Pancreas (tissue), 10 donors: ENCODE measurements at regions not wholly inside any gene's neighbourhood (a gene's known extent, or its start where the extent isn't known, plus 50 kb on each side); places are given as distances from the start of the nearest gene placed in this dataset.

Experiments
- ATAC-seq, 4 donors: fragments of 200-7000 bp; cut with Tn5 transposase; one replicate each; pipeline versions ENCODE4 v1.8.0 to v1.9.1; 2020; ENCODE audit warnings: mild to moderate bottlenecking in 4 of 4, moderate library complexity in 4 of 4
- DNase-seq, 6 donors: peaks; one replicate each; pipeline ENCODE4 v3.0.0-alpha.2; 2020
- FAIRE-seq: peaks from 2 replicates; lab custom pipeline; 2012; peaks lifted over from hg19 to GRCh38; lab: Jason Lieb, UNC
- H3K27ac ChIP-seq, 4 donors: fragments of 200-600 bp; sonication (generic); 1 replicate in 3 of 4; 2 replicates in 1 of 4; pipeline versions ENCODE4 v1.5.0 to v1.8.0; 2020
- H3K27me3 ChIP-seq, 4 donors: fragments of 200-600 bp; one replicate each; pipeline ENCODE4 v1.8.0; 2021
- H3K36me3 ChIP-seq, 3 donors: fragments of 200-600 bp; sonication (generic) in 1 of 3; one replicate each; pipeline versions ENCODE4 v1.5.0 to v1.8.0; 2020 to 2021
- H3K4me1 ChIP-seq, 3 donors: fragments of 200-600 bp; one replicate each; pipeline ENCODE4 v1.8.0; 2021
- H3K4me3 ChIP-seq, 4 donors: fragments of 200-600 bp; sonication (generic) in 2 of 4; one replicate each; pipeline versions ENCODE4 v1.5.0 to v1.8.0; 2020 to 2021
- H3K9me3 ChIP-seq, 4 donors: fragments of 200-600 bp; one replicate each; pipeline ENCODE4 v1.8.0; 2021
- WGBS, 2 donors: extraction: QIAGEN DNeasy Blood & Tissue Kit; methylation state at CpG; one replicate each; pipeline ENCODE4 v1.1.7; 2013; 5-methylcytosine and 5-hydroxymethylcytosine counted together
- intact Hi-C, 3 donors: fragments of 100-400 bp; cut with DNase I; formaldehyde crosslinking; loops; one replicate each; pipeline versions ENCODE4 v1.11.1 to v1.14.2; 2022
- TF ChIP-seq, protein P1 (sequence below), 4 donors: fragments of 200-600 bp; sonication (generic) in 3 of 4; IDR thresholded peaks; one replicate each; pipeline versions ENCODE4 v1.5.0 to v1.8.0; 2021; ENCODE audit warnings: antibody characterized with exemption in 4 of 4
- donor health status: healthy with polysubstance abuse.
- donor health status: DM: no; HTN: no; CAD: no; lungs with moderate emphysema.
- donor health status: DM: no; HTN: no; CAD: no.
- donor health status: control.
- donor health status: control.
- donor health status: Bipolar disorder and iron deficiency.
- donor health status: DM: yes; HTN: yes; CAD: no.
- donor health status: DM: no; HTN: no; CAD: no.
- donor health status: DM: no; HTN: no; CAD: no.
- donor health status: DM: yes; HTN: yes; CAD: no.

GRCh38 chr11:112786196-112786595, 175.0 kb upstream of the NCAM1 start:
- FAIRE-seq (no peak), DNase-seq (no peak), ATAC-seq (no peak)
- Histone ChIP-seq H3K9me3 (no peaks in the 10 kb centered on the region), H3K4me3 (no peak overlapping the region), H3K27me3 (no peaks in the 10 kb centered on the region), H3K4me1 (no peaks in the 10 kb centered on the region), H3K36me3 (no peaks in the 10 kb centered on the region), H3K27ac (no peak overlapping the region)
- intact Hi-C loops: no loop called here
- TF ChIP-seq, protein P1, sequence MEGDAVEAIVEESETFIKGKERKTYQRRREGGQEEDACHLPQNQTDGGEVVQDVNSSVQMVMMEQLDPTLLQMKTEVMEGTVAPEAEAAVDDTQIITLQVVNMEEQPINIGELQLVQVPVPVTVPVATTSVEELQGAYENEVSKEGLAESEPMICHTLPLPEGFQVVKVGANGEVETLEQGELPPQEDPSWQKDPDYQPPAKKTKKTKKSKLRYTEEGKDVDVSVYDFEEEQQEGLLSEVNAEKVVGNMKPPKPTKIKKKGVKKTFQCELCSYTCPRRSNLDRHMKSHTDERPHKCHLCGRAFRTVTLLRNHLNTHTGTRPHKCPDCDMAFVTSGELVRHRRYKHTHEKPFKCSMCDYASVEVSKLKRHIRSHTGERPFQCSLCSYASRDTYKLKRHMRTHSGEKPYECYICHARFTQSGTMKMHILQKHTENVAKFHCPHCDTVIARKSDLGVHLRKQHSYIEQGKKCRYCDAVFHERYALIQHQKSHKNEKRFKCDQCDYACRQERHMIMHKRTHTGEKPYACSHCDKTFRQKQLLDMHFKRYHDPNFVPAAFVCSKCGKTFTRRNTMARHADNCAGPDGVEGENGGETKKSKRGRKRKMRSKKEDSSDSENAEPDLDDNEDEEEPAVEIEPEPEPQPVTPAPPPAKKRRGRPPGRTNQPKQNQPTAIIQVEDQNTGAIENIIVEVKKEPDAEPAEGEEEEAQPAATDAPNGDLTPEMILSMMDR (IDR thresholded peaks at IDR 0.05): no peak
- 82 to 93% methylated on average over 3 of the region's 3 CpGs for WGBS, 2 donors

- Histone ChIP-seq H3K36me3 (no peaks in the 10 kb centered on the region), H3K27ac (no peak overlapping the region), H3K4me3 (no peak overlapping the region), H3K9me3 (no peaks in the 10 kb centered on the region), H3K4me1 (no peaks in the 10 kb centered on the region), H3K27me3 (no peaks in the 10 kb centered on the region)
- FAIRE-seq (no peak), DNase-seq (no peak), ATAC-seq (no peak)
- intact Hi-C loops: no loop called here
- WGBS, 2 donors: 68 to 70% methylated on average over 5 of the region's 5 CpGs
- TF ChIP-seq, protein P1 (IDR thresholded peaks at IDR 0.05): no peak
These were observed 174.2 kb upstream of the NCAM1 start for GRCh38 chr11:112786886-112787530.

- Histone ChIP-seq H3K4me1 (no peaks in the 10 kb centered on the region), H3K4me3 (no peak overlapping the region), H3K27me3 (no peaks in the 10 kb centered on the region), H3K36me3 (no peaks in the 10 kb centered on the region), H3K9me3 (no peaks in the 10 kb centered on the region), H3K27ac (no peak overlapping the region)
- WGBS, 2 donors: 45 to 48% methylated on average over 3 of the region's 3 CpGs
- DNase-seq (no peak), FAIRE-seq (no peak), ATAC-seq (no peak)
- TF ChIP-seq, protein P1 (IDR thresholded peaks at IDR 0.05): no peak
- intact Hi-C loops: no loop called here
These were observed 171.7 kb upstream of the NCAM1 start for GRCh38 chr11:112789481-112789880.

- H3K4me3 ChIP-seq: no peak overlapping the region
- no peak overlapping the region for H3K27ac ChIP-seq
- H3K9me3 ChIP-seq: no peaks in the 10 kb centered on the region
- no peaks in the 10 kb centered on the region for H3K27me3 ChIP-seq
- DNase-seq (no peak), FAIRE-seq (no peak), ATAC-seq (no peak)
- no peaks in the 10 kb centered on the region for H3K36me3 ChIP-seq
- 61 to 77% methylated on average over 3 of the region's 3 CpGs for WGBS, 2 donors
- intact Hi-C loops: no loop called here
- TF ChIP-seq, protein P1 (IDR thresholded peaks at IDR 0.05): no peak
- no peaks in the 10 kb centered on the region for H3K4me1 ChIP-seq
These were observed 170.9 kb upstream of the NCAM1 start for GRCh38 chr11:112790286-112790685.

GRCh38 chr11:112792070-112792469, 169.2 kb upstream of the NCAM1 start:
- Histone ChIP-seq H3K27me3 (no peaks in the 10 kb centered on the region), H3K4me3 (no peak overlapping the region), H3K27ac (no peak overlapping the region), H3K9me3 (no peaks in the 10 kb centered on the region), H3K36me3 (no peaks in the 10 kb centered on the region), H3K4me1 (no peaks in the 10 kb centered on the region)
- FAIRE-seq: no peak
- DNase-seq: no peak
- intact Hi-C loops: no loop called here
- no peak for ATAC-seq
- TF ChIP-seq, protein P1 (IDR thresholded peaks at IDR 0.05): no peak
- WGBS, 2 donors: 67 to 76% methylated on average over 5 of the region's 5 CpGs
